ENCODE measurements at regions not wholly inside any gene's neighbourhood (a gene's known extent, or its start where the extent isn't known, plus 50 kb on each side); places are given as distances from the start of the nearest gene placed in this dataset.

GRCh38 chr2:107007927-107008326, 122.0 kb upstream of the ST6GAL2 start:
- Mint-ChIP-seq H3K9me3 (no peaks in the 10 kb centered on the region), H3K36me3 (ENCODE audit: low read depth) (no peaks in the 10 kb centered on the region), H3K4me3 (no peak overlapping the region), H3K27me3 (ENCODE audit: insufficient read depth, low read depth, poor library complexity) (peaks cover 2% of the 10 kb centered on the region), H3K4me1 (peaks cover 5% of the 10 kb centered on the region; the same call in 2 of the 3 replicates), H3K27ac (no peak overlapping the region)
- no peaks in the 10 kb centered on the region for H3K4me1 ChIP-seq (ENCODE audit: insufficient read depth)
- no peaks in the 10 kb centered on the region for H3K9me2 ChIP-seq (ENCODE audit: insufficient read depth)
- no peak overlapping the region for H3K4me2 ChIP-seq
- no peaks in the 10 kb centered on the region for H3K27me3 ChIP-seq (ENCODE audit: insufficient read depth)
- H3K36me3 ChIP-seq (ENCODE audit: insufficient read depth) = no peaks in the 10 kb centered on the region
- no peaks in the 10 kb centered on the region for H3F3A ChIP-seq (replicated peaks; ENCODE audit: low read depth)
- H3K27ac ChIP-seq (ENCODE audit: low read depth) = no peak overlapping the region
- H3K4me3 ChIP-seq = no peak overlapping the region
- TF ChIP-seq JUNB (IDR thresholded peaks at IDR 0.05; ENCODE audit: unreplicated experiment) = no peak
- no peak for TF ChIP-seq ZNF114 (CRISPR knock-in tag; IDR thresholded peaks at IDR 0.05)
- no peak for TF ChIP-seq ETS1 (IDR thresholded peaks at IDR 0.05)
- no peak for TF ChIP-seq REST (IDR thresholded peaks at IDR 0.05; ENCODE audit: unreplicated experiment)
- TF ChIP-seq CTCF (conservative IDR thresholded peaks at IDR 0.05; ENCODE audit: low read depth in 2 of 2) = no peak
- no peak for TF ChIP-seq EZH2 (IDR thresholded peaks at IDR 0.05; ENCODE audit: low read depth, unreplicated experiment)
- no peak for TF ChIP-seq STAT1 (IDR thresholded peaks at IDR 0.05; ENCODE audit: unreplicated experiment)
- TF ChIP-seq ZNF331 (CRISPR knock-in tag; IDR thresholded peaks at IDR 0.05; ENCODE audit: low read depth) = no peak
- no peak for TF ChIP-seq POLR2AphosphoS5 (IDR thresholded peaks at IDR 0.05; ENCODE audit: low read depth)
- TF ChIP-seq CREB1 (CRISPR knock-in tag; IDR thresholded peaks at IDR 0.05; ENCODE audit: low read depth) = no peak
- no peak for TF ChIP-seq NANOG (IDR thresholded peaks at IDR 0.05; ENCODE audit: borderline replicate concordance)
- no peak for TF ChIP-seq EZH2phosphoT487 (IDR thresholded peaks at IDR 0.05; ENCODE audit: unreplicated experiment)
- TF ChIP-seq ZNF462 (CRISPR knock-in tag; IDR thresholded peaks at IDR 0.05) = no peak
- ATAC-seq (no peak), DNase-seq (ENCODE audit: low spot score) (no peak)
- H3K79me2 ChIP-seq (replicated peaks; ENCODE audit: insufficient read depth) = no peaks in the 10 kb centered on the region
- no peaks in the 10 kb centered on the region for H4K20me1 ChIP-seq (replicated peaks; ENCODE audit: insufficient read depth)
- no peak overlapping the region for H2AFZ ChIP-seq
